ENCODE measurements at regions not wholly inside any gene's neighbourhood (a gene's known extent, or its start where the extent isn't known, plus 50 kb on each side); places are given as distances from the start of the nearest gene placed in this dataset.
A peak's percentile ranks its signal among the peaks of the same experiment; 100 is the strongest.
"Not testable (repeated sequence)": the region's sequence is repeated elsewhere in the genome, so short reads cannot be mapped to it uniquely, and the experiment has no call there.

- DNase-seq (ENCODE audit: low spot score), result not testable (repeated sequence)
Measured at GRCh38 chr13:100766570-100766969, 92.0 kb upstream of the TMTC4 start.

GRCh38 chr13:100764937-100765336 lies 90.3 kb upstream of the TMTC4 start:
- no peak for DNase-seq (ENCODE audit: low spot score)

- not testable (repeated sequence) for DNase-seq (ENCODE audit: low spot score)
Measured at GRCh38 chr13:100762126-100762525, 87.5 kb upstream of the TMTC4 start.

- no peak for DNase-seq (ENCODE audit: low spot score)
Measured at GRCh38 chr13:100755891-100756290, 81.3 kb upstream of the TMTC4 start.

- DNase-seq (ENCODE audit: low spot score), result no peak
Measured at GRCh38 chr13:100754459-100754858, 79.9 kb upstream of the TMTC4 start.

- DNase-seq (ENCODE audit: low spot score), result no peak
Measured at GRCh38 chr13:100753376-100753775, 78.8 kb upstream of the TMTC4 start.

- DNase-seq (ENCODE audit: low spot score), result peak; percentile 37
Measured at GRCh38 chr13:100751826-100752225, 77.2 kb upstream of the TMTC4 start.

- DNase-seq (ENCODE audit: low spot score), result no peak
Measured at GRCh38 chr13:100746953-100747683, 72.5 kb upstream of the TMTC4 start.

GRCh38 chr13:100738176-100738855 lies 63.7 kb upstream of the TMTC4 start:
- DNase-seq (ENCODE audit: low spot score), result no peak

GRCh38 chr13:100735494-100735893 lies 60.9 kb upstream of the TMTC4 start:
- DNase-seq (ENCODE audit: low spot score), result no peak

GRCh38 chr13:100734194-100734720 lies 59.7 kb upstream of the TMTC4 start:
- DNase-seq (ENCODE audit: low spot score), result no peak

GRCh38 chr13:100733261-100733660 lies 58.7 kb upstream of the TMTC4 start:
- DNase-seq (ENCODE audit: low spot score), result no peak

GRCh38 chr13:100728201-100728600 lies 53.6 kb upstream of the TMTC4 start:
- DNase-seq (ENCODE audit: low spot score), result no peak

- DNase-seq (ENCODE audit: low spot score), result no peak
Measured at GRCh38 chr13:100725472-100725871, 50.9 kb upstream of the TMTC4 start.

- DNase-seq (ENCODE audit: low spot score), result no peak
Measured at GRCh38 chr13:100724568-100724967, 50.0 kb upstream of the TMTC4 start.

Measured in pons (tissue), 1 donor.